ENCODE measurements at regions not wholly inside any gene's neighbourhood (a gene's known extent, or its start where the extent isn't known, plus 50 kb on each side); places are given as distances from the start of the nearest gene placed in this dataset.
"Not testable (repeated sequence)": the region's sequence is repeated elsewhere in the genome, so short reads cannot be mapped to it uniquely, and the experiment has no call there.

- DNase-seq = no peak
These were observed 1190.0 kb upstream of the ALCAM start for GRCh38 chr3:104176706-104177105.

DNA sequence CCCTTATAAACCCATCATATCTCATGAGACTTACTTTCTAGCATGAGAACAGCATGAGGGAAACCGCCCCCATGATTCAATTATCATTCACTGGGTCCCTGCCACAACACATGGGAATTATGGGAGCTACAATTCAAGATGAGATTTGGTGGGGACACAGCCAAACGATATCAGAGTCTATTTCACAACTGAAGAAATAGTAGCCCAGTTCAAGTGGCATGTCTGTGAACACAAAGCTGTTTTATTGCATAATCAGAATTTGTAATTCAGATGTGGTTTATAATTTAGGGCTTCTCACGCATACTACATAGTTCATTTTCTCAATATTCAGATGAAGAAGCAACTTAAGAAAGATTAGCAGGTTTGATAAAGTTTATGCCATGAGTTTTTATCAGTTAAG, 1188.0 kb upstream of the ALCAM start:
- DNase-seq = no peak

DNA sequence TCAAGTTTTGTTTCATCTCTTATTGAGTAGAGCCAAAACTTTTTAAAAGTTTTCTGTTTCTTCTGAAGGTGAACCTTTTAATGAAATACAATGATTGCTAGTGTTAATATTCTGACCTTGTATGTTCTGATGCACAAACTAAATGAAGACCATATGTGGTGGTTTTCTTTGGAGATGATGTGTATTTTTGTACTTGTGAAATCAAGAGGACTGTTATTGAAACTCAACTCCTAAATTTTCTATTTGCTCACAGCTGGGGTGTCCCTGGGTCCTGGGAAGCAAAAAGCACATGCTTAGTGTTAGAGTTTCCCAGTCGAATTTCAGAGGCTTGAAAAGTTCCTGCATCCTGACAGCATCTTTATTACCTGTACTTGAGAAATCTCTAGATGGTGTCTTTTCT, 1185.8 kb upstream of the ALCAM start:
- DNase-seq = no peak

DNA sequence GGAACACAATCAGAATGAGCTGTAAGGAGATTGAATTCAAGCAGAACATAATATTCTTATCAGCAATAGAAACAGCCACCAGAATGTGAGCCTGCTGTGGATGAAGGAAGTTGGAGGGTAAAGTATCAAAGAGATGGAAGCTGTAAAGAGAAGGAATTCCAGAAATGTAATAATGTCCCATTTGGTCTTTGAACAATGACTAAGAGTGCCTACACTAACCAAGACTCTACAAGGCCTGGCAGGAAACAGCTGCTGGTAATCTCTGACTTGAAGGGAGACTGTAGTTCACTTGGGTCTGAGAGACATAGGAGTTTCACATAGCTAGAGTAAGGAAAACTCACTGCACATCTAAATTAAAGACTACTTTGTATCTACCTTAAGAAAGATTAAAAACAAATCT, 1176.0 kb upstream of the ALCAM start:
- no peak for DNase-seq

DNA sequence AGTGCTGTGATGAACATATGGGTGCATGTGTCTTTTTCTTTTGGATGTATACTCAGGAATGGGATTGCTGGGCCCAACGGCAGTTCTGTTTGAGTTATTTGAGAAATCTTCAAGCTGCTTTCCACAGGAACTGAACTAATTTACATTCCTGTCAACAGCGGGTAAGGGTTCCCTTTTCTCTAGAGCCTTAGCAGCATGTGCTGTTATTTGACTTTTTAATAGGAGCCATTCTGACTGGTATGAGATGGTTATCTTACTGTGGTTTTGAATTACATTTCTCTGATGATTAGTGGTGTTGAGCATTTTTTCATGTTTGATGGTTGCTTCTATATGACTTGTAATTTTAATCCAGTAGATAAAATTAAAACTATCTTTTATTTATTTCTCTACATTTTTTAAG, 1168.6 kb upstream of the ALCAM start:
- no peak for DNase-seq

DNA sequence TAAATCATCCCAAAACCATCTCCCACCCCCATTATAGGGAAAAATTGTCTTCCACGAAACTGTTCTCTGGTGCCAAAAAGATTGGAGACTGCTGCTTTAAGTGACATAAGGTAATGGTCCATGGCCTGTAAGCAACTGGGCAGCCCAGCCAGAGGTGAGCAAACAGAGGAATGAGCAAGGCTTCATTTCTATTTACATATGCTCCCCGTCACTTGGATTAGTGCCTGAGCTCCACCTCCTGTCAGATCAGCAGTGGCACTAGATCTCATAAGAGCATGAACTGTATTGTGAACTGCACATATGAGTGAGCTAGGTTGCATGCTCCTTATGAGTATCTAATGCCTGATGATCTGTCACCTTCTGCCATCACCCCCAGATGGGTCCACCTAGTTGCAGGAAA, 1159.8 kb upstream of the ALCAM start:
- DNase-seq = no peak

DNA sequence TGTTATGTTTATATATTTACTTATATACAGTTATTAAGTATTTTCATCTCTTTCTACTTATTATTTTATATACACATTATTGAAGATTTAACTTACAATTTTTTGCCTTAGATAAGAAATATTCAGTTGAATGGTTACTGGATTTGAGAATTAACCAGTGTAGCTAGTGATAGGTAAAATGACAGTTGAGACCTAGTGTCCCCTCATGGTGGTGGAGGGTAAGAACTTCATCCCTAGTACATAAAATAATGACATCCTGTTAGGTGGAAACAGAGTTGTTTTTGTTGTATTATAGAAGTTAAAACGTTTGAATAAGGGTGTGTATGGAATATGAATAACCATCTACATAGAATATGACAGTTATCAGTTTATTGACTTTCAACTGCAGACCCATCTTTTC, 1152.4 kb upstream of the ALCAM start:
- DNase-seq = no peak

- no peak for DNase-seq
These were observed 1151.8 kb upstream of the ALCAM start for GRCh38 chr3:104214937-104215336.

DNA sequence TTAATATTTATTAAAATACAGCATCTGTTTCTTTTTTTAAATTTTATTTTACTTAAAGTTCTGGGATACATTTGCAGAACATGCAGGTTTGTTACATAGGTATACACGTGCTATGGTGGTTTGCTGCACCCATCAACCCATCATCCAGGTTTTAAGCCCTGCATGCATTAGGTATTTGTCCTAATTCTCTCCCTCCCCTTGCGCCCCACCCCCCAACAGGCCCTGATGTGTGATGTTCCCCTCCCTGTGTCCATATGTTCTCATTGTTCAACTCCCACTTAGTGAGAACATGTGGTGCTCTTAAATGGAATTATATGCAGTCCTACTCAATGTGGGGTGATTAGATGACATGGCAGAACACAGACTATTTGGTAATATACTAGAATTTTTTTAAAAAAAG, 1147.7 kb upstream of the ALCAM start:
- DNase-seq = not testable (repeated sequence)

GRCh38 chr3:104234442-104235194, 1132.1 kb upstream of the ALCAM start:
- DNase-seq = no peak

DNA sequence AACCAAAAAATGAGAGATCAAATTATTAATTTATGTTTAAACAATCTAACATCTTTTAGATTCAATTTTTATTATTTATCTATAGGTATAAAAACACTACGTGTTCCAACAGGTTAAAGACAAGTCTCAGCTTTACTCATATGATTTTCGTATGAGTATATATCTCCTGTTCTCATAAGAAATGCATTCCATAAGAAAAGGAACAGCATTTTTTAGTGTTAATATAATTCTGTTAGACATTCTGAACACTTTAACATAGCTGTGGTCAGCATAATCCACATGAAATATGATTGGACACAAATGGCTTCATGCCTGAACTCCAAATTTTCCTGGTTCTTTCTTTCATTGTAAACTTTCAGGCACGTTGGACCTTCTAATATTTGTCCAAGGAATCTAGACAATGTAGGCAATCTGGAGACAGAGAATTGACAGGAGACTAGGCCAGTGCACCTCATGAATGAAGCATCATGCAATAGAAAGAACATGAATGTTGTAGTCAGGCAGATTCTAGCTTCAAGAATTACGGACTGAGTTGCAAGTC, 1122.0 kb upstream of the ALCAM start:
- DNase-seq = no peak

- no peak for DNase-seq
These were observed 1121.4 kb upstream of the ALCAM start for GRCh38 chr3:104245261-104245660.

DNA sequence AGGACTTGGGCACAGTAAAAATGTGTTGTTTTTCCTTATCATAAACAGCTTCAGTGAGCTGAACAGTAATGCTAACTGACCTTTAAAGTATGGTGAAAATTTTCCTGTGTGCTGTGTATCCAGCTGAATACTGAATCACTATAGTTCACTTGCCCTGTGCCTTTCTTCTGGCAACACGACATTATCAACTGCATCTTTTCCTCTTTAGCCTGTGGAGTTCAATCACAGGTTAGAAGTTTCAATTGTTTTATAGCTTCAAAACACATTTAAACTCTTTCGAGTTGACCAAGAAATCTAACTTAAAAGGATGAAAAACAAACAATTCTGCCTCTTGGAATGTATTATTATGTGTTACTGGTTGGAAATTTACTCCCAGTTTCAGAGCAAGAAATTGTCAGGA, 1120.7 kb upstream of the ALCAM start:
- no peak for DNase-seq

DNA sequence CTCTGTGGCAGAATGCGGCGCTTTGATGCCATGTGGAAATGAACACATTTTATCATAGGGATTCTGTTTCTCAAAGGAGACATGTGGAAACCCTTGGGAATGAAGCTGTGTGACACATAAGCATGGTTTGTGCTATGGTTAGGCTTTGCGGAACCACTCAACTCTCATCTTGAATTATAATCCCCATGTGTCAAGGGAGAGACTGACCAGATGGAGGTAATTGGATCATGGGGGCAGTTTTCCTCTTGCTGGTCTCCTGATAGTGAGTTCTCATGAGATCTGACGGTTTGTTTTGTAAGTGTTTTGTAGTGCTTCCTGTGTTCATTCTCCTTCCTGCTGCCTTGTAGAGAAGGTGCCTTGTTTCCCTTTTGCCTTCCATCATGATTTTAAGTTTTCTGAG, 1109.2 kb upstream of the ALCAM start:
- no peak for DNase-seq

DNA sequence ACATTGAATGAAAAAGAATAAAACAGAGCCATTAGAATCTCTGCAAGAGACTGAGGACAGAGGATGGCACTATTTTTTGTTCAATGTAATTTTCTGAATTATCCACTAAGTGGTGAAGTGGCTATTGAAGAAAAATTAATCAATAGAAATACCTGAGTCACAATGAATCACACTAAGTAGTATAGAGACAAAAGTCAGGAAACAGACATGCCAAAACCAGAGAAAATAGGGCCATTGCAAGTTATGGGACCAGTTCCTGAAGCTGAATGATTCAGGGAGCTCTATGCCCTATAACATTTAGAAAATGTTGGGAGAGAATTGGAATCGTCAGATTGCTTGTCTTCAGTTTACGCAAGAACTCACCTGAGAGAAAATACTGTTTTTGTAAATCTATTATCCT, 1103.2 kb upstream of the ALCAM start:
- DNase-seq = no peak

GRCh38 chr3:104266219-104266618, 1100.5 kb upstream of the ALCAM start:
- not testable (repeated sequence) for DNase-seq

GRCh38 chr3:104269771-104270170, 1096.9 kb upstream of the ALCAM start:
- DNase-seq = no peak

DNA sequence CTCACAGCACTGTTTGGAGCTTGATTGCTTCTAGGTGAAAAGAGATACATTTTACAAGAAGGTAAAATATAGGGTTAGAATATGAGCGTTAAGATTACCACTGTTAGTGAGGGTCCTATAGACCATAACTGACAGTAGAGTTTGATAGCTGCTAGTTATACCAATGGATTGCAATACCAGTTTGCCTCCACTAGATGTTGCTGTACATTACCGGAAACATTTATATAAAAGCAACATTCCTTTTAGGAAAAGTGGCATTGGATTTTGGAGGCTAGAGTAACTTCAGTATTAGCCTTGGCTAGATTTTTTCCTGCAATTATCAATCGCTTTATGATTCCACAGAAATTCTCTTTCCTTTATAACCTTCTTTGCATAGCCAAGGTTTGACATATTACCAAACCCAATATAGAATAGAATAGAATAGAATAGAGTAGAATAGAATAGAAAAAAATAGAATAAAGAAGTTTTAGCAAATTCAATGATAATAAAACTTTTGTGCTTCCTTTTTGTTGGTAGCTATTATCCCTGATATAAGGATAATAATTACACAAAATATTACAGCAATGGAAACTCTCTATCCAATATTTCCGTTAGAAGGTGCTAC, 1093.6 kb upstream of the ALCAM start:
- no peak for DNase-seq

- DNase-seq = no peak
These were observed 1091.5 kb upstream of the ALCAM start for GRCh38 chr3:104275199-104275598.

DNA sequence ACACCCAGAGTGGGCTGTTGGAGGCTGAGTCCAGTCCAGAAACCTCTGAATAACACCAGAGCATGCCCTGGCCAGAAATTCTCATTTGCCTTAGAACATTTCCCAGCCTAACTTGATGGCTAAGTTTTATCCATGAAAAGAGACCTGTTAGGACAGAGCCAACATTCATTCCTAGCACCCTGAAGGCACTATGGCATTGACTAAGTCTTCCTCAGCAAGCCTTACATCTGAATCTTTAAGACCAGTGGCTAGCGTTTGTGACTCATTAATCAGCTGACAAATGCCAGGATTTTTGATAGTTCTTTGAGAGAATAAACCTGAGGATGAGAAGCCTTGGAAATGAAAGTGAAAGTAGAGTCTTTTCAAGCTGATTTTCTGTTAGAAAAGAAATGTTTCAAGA, 1087.1 kb upstream of the ALCAM start:
- peak; percentile 30 for DNase-seq

DNA sequence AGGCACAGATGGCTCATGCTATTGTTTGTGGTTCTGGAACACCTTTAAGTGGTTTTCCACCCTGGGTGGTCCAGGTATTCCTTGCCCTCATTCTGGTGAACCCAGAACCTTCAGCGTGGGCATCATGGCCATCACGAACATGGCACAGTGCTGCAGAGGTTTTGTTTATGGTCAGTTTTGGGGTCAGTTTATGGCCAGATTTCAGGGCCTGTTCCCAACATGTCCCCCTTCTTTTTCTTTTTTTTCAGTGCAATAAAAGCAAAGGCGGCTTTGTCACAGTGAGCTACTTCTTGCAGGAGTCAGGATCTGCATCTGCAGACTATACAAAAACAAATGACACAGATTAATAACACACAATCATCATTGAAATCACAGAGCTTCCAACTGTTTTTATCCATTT, 1085.0 kb upstream of the ALCAM start:
- DNase-seq = no peak

DNA sequence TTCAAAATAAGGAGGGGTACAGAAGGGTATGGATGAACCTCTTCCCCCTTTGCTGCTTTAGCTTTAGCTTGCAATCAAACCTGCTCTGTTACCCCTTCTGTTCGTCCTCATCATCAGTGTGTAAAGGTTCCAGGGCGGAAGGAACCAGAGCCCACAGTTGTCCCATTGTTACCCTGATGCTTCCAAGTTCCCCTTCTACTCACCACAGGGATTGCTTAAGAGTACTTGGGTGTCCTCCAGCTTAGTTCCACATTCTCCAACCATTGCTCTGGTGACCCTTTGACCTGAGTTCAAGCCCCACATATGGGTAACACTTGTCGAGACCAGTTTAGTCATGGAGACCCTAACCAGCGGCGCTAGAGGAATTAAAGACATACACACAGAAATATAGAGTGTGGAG, 1080.1 kb upstream of the ALCAM start:
- DNase-seq = no peak

DNA sequence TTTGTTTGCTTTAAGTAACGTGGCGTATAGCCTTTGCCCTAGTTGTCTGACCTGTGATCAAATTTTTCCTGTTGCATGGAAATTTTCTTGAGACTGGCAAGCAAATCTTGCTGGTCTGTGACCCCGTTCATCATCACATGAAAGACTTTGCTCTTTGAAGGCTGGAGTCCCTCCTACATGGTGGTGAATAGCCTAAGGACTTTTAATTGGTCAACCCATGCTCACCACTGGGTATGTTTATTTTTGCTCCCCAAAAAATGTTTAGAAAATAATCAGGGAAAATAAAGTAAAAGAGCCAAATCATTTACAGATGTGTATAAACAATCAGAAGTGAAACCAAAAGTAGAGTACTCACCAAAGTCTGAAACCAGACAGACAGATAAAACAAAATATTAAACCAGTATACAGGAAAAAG, 1075.3 kb upstream of the ALCAM start:
- peak; percentile 20 for DNase-seq

DNA sequence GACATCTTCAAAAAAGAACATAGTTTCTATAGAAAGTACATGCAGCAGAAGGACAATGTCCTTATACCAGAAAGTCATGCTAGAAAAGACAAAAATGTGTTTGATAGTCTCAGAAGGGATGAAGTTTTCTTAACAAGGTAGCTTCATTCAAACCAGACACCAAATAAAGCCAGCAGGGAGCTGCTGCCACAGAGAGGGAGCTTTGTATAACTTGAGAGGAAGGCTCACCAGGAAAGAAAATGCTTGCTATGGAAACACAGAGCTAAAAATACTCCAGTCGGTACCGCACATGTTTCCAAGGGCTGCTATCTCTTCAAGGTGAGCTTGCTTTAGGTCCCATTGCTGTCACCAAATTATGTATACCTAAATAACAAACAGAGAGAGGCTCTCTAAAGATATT, 1074.8 kb upstream of the ALCAM start:
- peak; percentile 60 for DNase-seq

DNA sequence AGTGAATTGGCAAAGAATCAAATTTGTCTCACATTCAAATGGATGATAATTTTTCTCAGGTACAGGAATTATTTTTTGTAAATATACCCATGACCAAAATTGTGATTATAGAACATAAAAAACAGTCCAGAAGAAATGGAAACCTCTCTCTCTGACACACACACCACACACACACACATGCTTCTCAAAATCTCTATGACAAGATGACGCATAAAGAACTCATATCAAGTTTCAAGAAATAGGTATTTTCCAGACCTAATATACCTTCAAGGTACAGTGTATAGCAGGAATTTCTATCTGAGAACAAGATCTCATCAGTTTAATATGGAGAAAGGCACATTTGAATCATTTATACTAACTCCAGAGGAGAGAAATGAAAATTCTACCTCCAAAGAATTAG, 1069.1 kb upstream of the ALCAM start:
- no peak for DNase-seq
